Urinary bladder (tissue), 3 donors: ENCODE measurements at regions not wholly inside any gene's neighbourhood (a gene's known extent, or its start where the extent isn't known, plus 50 kb on each side); places are given as distances from the start of the nearest gene placed in this dataset.
A peak's percentile ranks its signal among the peaks of the same experiment; 100 is the strongest.

Experiments used
- DNase-seq: peaks from one replicate; pipeline ENCODE4 v3.0.0-alpha.2; 2015; ENCODE audit errors: extremely low spot score
- H3K27ac ChIP-seq: one replicate; pipeline ENCODE4 v1.5.1; 2013; ENCODE audit warnings: low read depth, mild to moderate bottlenecking, moderate library complexity
- H3K36me3 ChIP-seq: one replicate; pipeline ENCODE4 v1.6.1; 2013; ENCODE audit warnings: mild to moderate bottlenecking, moderate library complexity; ENCODE audit not compliant: insufficient read depth
- H3K4me1 ChIP-seq: one replicate; pipeline ENCODE4 v1.6.1; 2013; ENCODE audit warnings: mild to moderate bottlenecking, moderate library complexity; ENCODE audit not compliant: insufficient read depth
- H3K4me3 ChIP-seq: one replicate; pipeline ENCODE4 v1.5.1; 2013; ENCODE audit warnings: low read depth, low read length
- WGBS: extraction: QIAGEN DNeasy Blood & Tissue Kit; methylation state at CpG from one replicate; pipeline ENCODE4 v1.1.7; 2013; 5-methylcytosine and 5-hydroxymethylcytosine counted together
- donor health status: healthy with polysubstance abuse.
- donor health status: healthy.

DNA sequence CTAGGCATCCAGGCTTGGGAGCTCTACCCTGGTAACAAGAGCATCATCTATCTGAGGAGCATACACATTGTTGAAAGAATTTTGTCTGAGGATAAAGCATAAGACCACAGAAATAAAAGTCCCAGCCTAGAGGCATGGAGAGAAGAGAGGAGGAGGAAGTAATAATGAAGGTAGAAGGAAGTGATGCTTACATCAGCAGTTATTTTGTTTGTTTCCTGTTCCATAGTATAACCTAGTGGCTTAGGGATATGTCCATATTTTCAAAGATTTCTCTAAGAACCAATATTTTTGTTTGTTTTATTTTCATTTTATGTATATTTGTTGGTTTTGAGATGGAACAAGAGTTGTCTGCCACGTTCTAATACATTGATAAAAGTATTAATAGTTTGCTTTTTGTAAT is 407.4 kb upstream of the SETBP1 start:
- Histone ChIP-seq H3K4me1 (no peaks in the 10 kb centered on the region), H3K36me3 (no peaks in the 10 kb centered on the region), H3K4me3 (no peak overlapping the region), H3K27ac (no peak overlapping the region)
- no peak for DNase-seq
- 75% methylated on average over 1 of the region's 1 CpG for WGBS

- Histone ChIP-seq H3K27ac (no peak overlapping the region), H3K4me1 (no peaks in the 10 kb centered on the region), H3K36me3 (no peaks in the 10 kb centered on the region), H3K4me3 (no peak overlapping the region)
- no peak for DNase-seq
- WGBS: 65% methylated on average over 2 of the region's 2 CpGs
Observed at GRCh38 chr18:44280479-44280878, 400.2 kb upstream of the SETBP1 start.

DNA sequence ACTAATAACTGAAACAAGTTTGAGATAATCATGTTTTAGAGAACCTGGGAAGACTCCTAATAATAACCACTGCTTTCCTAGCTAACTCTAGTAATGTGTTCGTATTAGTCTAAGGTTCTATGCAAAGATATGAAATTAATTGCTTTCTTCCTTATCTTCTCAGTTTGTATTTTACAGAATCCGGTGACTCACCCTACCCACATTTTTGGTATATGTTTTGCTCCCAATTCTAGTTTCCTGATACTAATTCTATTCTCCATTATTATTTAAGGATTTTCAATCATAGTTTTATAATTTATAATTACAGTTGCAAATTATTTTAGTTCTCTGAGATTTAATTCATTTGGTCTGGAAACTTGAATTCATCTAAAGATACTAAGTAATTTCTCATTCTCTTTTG is 394.6 kb upstream of the SETBP1 start:
- Histone ChIP-seq H3K36me3 (no peaks in the 10 kb centered on the region), H3K4me3 (no peak overlapping the region), H3K4me1 (no peaks in the 10 kb centered on the region), H3K27ac (no peak overlapping the region)
- 84% methylated on average over 2 of the region's 2 CpGs for WGBS
- no peak for DNase-seq

GRCh38 chr18:44290366-44290977 is 390.2 kb upstream of the SETBP1 start:
- Histone ChIP-seq H3K36me3 (no peaks in the 10 kb centered on the region), H3K27ac (no peak overlapping the region), H3K4me1 (no peaks in the 10 kb centered on the region), H3K4me3 (no peak overlapping the region)
- DNase-seq: no peak
- 82% methylated on average over 4 of the region's 4 CpGs for WGBS

GRCh38 chr18:44298566-44298965 is 382.1 kb upstream of the SETBP1 start:
- no peak for DNase-seq

GRCh38 chr18:44309185-44309584 is 371.5 kb upstream of the SETBP1 start:
- Histone ChIP-seq H3K27ac (no peak overlapping the region), H3K4me3 (no peak overlapping the region), H3K4me1 (no peaks in the 10 kb centered on the region), H3K36me3 (no peaks in the 10 kb centered on the region)
- no peak for DNase-seq
- WGBS: 48% methylated on average over 2 of the region's 2 CpGs

More at GRCh38 chr18:44298566-44298965, 382.1 kb upstream of the SETBP1 start:
- H3K36me3 ChIP-seq: no peaks in the 10 kb centered on the region
- H3K4me3 ChIP-seq: no peak overlapping the region
- H3K4me1 ChIP-seq: no peaks in the 10 kb centered on the region
- H3K27ac ChIP-seq: no peak overlapping the region

DNA sequence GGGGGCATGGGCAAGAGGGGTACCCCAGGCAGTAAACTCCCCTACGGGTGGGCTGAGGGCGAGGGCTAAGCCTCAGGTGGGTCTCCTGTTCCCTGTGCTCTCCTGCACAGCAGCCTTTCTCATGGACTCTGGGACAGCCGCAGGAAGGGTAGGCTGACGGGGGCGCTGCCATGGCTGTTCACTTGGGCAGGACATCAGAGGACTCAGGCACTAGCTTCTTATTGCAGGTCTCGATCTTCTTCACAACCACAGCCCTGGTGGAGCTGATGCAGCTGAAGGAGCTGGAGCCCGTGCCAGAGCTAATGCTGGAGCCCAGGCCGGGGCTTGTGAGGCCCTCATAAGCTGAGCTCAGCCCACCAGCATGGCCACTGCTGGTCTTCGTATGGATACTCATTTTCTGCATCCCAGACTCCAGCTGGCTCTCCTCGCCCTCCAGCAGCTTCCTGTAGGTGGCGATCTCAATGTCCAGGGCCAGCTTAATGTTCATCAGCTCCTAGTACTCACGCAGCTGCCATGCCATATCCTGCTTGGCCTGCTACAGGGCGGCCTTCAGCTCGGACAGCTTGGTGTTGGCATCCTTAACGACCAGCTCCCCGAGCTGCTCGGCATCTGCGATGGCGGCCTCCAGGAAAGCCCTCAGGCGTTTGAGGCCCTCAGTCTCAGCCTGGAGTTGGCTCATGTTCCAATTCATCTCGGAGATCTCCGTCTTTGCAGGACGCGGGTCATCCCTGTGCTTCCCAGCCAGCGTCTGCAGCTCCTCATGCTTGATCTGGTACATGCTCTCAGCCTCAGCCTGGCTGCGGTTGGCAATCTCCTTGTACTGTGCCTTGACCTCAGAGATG is 359.8 kb upstream of the SETBP1 start:
- H3K4me3 ChIP-seq: no peak overlapping the region
- no peaks in the 10 kb centered on the region for H3K4me1 ChIP-seq
- H3K27ac ChIP-seq: no peak overlapping the region
- no peak for DNase-seq
- H3K36me3 ChIP-seq: no peaks in the 10 kb centered on the region
- WGBS: 96% methylated on average over 26 of the region's 26 CpGs

DNA sequence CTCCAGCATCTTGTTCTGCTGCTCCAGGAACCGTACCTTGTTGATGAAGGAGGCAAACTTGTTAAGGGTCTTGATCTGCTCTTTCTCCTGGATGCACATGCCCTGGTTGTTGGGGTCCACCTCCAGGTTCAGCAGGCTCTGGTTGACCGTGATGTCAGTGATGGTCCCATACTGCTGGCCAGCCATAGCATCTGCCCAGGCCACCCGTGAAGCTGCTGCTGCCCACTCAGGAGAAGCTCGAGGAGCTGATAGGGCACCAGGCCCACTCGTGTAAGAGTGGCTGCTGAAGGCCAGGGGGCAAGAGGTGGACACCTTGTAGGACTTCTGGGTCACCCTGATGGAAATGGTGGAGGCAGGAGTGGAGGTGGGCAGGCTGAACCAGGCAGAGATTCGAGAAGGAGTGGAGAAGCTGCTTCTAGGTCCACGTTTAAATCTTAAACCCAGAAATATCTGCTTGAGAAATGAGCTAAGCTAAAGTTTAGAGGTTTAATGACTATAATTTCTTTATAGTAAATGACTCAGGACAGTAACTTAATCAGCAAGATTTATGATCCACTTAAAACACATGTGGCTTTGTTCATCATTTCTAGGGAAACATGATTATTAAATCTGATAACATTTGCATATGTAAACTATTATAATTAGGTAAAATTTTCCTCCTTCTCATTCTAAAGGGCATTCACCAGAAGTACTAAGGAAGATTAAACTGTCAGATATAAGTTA is 358.7 kb upstream of the SETBP1 start:
- 83% methylated on average over 7 of the region's 7 CpGs for WGBS
- no peak overlapping the region for H3K27ac ChIP-seq
- no peak for DNase-seq
- no peaks in the 10 kb centered on the region for H3K4me1 ChIP-seq
- H3K36me3 ChIP-seq: no peaks in the 10 kb centered on the region
- H3K4me3 ChIP-seq: no peak overlapping the region

DNA sequence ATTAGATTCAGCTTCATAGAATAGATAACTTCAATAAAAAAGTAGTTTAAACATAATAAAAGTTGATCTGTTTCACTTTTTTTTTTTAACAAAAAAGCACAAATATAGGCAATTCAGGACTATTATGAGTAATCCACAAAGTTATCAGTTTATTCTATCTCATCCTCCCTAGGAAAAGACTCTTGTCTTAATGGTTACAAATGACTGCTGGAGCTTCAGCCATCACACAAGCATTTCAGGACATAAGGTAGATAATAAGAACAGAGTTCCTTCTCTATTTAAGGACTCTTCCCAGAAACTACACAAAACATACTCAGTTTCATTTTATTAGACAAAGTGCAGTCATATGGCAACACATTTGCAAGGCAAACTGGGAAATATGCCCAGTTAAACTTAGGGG is 357.6 kb upstream of the SETBP1 start:
- Histone ChIP-seq H3K4me3 (no peak overlapping the region), H3K36me3 (no peaks in the 10 kb centered on the region)

DNA sequence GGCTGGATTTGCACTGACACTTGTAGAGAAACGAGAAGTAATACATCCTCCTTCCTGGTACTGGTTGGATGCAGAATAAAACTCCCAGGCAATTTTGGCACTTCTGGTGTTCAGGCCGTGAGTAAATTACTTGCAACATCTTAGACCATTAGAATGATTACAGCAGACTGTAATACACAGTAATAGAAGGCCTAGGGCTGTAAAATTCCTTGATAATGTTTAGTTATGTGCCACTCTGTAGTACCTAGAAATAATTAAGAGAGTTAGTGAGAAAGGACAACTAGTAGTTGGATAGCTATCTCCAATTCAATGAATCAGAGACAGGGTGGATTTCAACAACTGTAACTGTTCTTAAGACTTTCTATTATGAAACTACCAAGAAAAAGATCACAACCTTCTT is 356.3 kb upstream of the SETBP1 start:
- DNase-seq: no peak
- WGBS: 66% methylated on average over 2 of the region's 2 CpGs
- no peak overlapping the region for H3K4me3 ChIP-seq
- no peaks in the 10 kb centered on the region for H3K36me3 ChIP-seq
- H3K4me1 ChIP-seq: no peaks in the 10 kb centered on the region
- H3K27ac ChIP-seq: no peak overlapping the region

More for the DNA sequence above, 357.6 kb upstream of the SETBP1 start:
- peak; percentile 13 for DNase-seq
- no peak overlapping the region for H3K27ac ChIP-seq
- H3K4me1 ChIP-seq: no peaks in the 10 kb centered on the region

GRCh38 chr18:44325903-44326635 is 354.6 kb upstream of the SETBP1 start:
- DNase-seq: no peak
- no peaks in the 10 kb centered on the region for H3K36me3 ChIP-seq
- WGBS: 55% methylated on average over 4 of the region's 4 CpGs

GRCh38 chr18:44331656-44332570 is 348.8 kb upstream of the SETBP1 start:
- no peak for DNase-seq
- H3K4me3 ChIP-seq: no peak overlapping the region
- H3K36me3 ChIP-seq: no peaks in the 10 kb centered on the region
- WGBS: 78% methylated on average over 6 of the region's 6 CpGs
- H3K4me1 ChIP-seq: no peaks in the 10 kb centered on the region
- H3K27ac ChIP-seq: no peak overlapping the region

More at GRCh38 chr18:44325903-44326635, 354.6 kb upstream of the SETBP1 start:
- Histone ChIP-seq H3K4me3 (no peak overlapping the region), H3K4me1 (no peaks in the 10 kb centered on the region), H3K27ac (no peak overlapping the region)

DNA sequence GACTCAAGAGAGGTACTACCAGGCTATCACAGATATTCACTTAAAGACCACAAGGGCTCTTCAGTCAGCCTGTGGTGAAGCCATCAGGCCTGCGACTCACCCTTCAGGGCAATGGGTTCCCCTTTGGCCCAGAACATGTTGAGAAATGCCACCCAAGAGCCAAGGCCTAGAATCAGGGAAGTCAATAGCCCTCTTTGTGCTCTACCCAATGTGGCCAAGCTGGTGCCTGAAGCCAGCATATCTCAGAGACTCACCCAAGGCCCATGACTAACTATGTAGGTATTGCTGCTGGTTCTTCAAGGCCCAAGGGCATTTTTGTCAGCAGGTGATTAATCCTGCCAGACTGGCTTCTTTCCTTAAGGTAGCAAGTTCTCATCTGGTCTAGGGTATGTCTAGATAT is 338.9 kb upstream of the SETBP1 start:
- H3K36me3 ChIP-seq: no peaks in the 10 kb centered on the region
- WGBS: 89% methylated on average over 1 of the region's 1 CpG
- no peak overlapping the region for H3K4me3 ChIP-seq
- DNase-seq: no peak
- H3K4me1 ChIP-seq: no peaks in the 10 kb centered on the region
- H3K27ac ChIP-seq: no peak overlapping the region
